Endothelial cell of umbilical vein (primary cell): ENCODE measurements at regions not wholly inside any gene's neighbourhood (a gene's known extent, or its start where the extent isn't known, plus 50 kb on each side); places are given as distances from the start of the nearest gene placed in this dataset.

Experiments
- BruUV-seq: library from RNA; stranded (reverse); fragments of 400-500 nt; replicated peaks from 2 replicates; lab custom pipeline; 2021; lab: Mats Ljungman, UMichigan
- CTCF ChIA-PET: fragments of 300-600, 350-600 bp; sonication (Branson Sonifier 250); formaldehyde crosslinking; loops from one replicate; lab custom pipeline; 2021; ENCODE audit warnings: antibody characterized with exemption, inconsistent platforms; lab: Charles Lee
- POLR2A ChIA-PET: fragments of 300-600, 350-600 bp; sonication (Branson Sonifier 250); formaldehyde crosslinking; loops from one replicate; lab custom pipeline; 2021; ENCODE audit warnings: antibody characterized with exemption, inconsistent platforms; lab: Charles Lee
- DNase-seq: peaks from one replicate; pipeline ENCODE4 v3.0.0-alpha.2; 2011; ENCODE audit warnings: low read depth, low spot score
- FAIRE-seq: peaks from 2 replicates; lab custom pipeline; 2011; peaks lifted over from hg19 to GRCh38; lab: Jason Lieb, UNC
- H2AFZ ChIP-seq: 2 replicates; pipeline ENCODE4 v1.6.0; 2012; ENCODE audit warnings: low read depth, low read length, control low read depth, inconsistent platforms
- H3K27ac ChIP-seq: 2 replicates; pipeline ENCODE4 v1.5.1; 2011; ENCODE audit warnings: low read depth, mild to moderate bottlenecking, control low read depth, low read length, moderate library complexity; ENCODE audit not compliant: insufficient read depth
- H3K27me3 ChIP-seq, 2 experiments: 2 replicates each; pipeline versions ENCODE4 v1.6.0 to v1.6.1; 2011; ENCODE audit warnings: low read length in 2 of 2, mixed read lengths in 1 of 2; ENCODE audit not compliant: control insufficient read depth in 2 of 2, insufficient read depth in 2 of 2
- H3K36me3 ChIP-seq, 2 experiments: 2 replicates in 1 of 2; 3 replicates in 1 of 2; pipeline ENCODE4 v1.5.1; 2011; ENCODE audit warnings: low read length in 2 of 2, mild to moderate bottlenecking in 1 of 2, moderate library complexity in 1 of 2; ENCODE audit not compliant: control insufficient read depth in 2 of 2, insufficient read depth in 2 of 2; ENCODE audit errors: extremely low read depth in 1 of 2
- H3K4me1 ChIP-seq: 3 replicates; pipeline ENCODE4 v1.5.1; 2011; ENCODE audit warnings: mild to moderate bottlenecking, low read length; ENCODE audit not compliant: control insufficient read depth, insufficient read depth; ENCODE audit errors: extremely low read depth
- H3K4me2 ChIP-seq: 2 replicates; pipeline ENCODE4 v1.6.1; 2011; ENCODE audit warnings: low read length, control low read depth, mixed read lengths; ENCODE audit not compliant: insufficient read depth
- H3K4me3 ChIP-seq, 3 experiments: fragments of 200-600 bp in 1 of 3; sonication (generic), shearing (Covaris generic) in 1 of 3; replicated peaks in 1 of 3; 2 replicates each; pipeline ENCODE4 v1.5.1; 2011 to 2016; ENCODE audit warnings: control low read depth in 3 of 3, low read length in 3 of 3, mild to moderate bottlenecking in 2 of 3, inconsistent platforms in 1 of 3, low read depth in 1 of 3, moderate library complexity in 1 of 3; ENCODE audit not compliant: insufficient read depth in 1 of 3
- H3K79me2 ChIP-seq: 2 replicates; pipeline ENCODE4 v1.6.0; 2012; ENCODE audit warnings: low read length, inconsistent platforms; ENCODE audit not compliant: control insufficient read depth, insufficient read depth
- H3K9ac ChIP-seq: replicated peaks from 2 replicates; pipeline ENCODE3; 2011; ENCODE audit warnings: low read length, control low read depth; ENCODE audit not compliant: insufficient read depth; ENCODE audit errors: extremely low read depth
- H3K9me1 ChIP-seq: replicated peaks from 3 replicates; pipeline ENCODE4 v1.6.0; 2011; ENCODE audit warnings: mild to moderate bottlenecking, low read length; ENCODE audit not compliant: control insufficient read depth, insufficient read depth; ENCODE audit errors: extremely low read depth
- H3K9me3 ChIP-seq: replicated peaks from 2 replicates; pipeline ENCODE4 v1.5.1; 2012; ENCODE audit warnings: low read length, inconsistent platforms; ENCODE audit not compliant: control insufficient read depth, insufficient read depth
- H4K20me1 ChIP-seq: replicated peaks from 2 replicates; pipeline ENCODE3; 2011; ENCODE audit warnings: mild to moderate bottlenecking, low read length; ENCODE audit not compliant: control insufficient read depth, insufficient read depth; ENCODE audit errors: extremely low read depth
- EZH2 ChIP-seq: IDR thresholded peaks from 2 replicates; pipeline ENCODE4 v1.6.1; 2012; ENCODE audit warnings: borderline replicate concordance, low read depth, mild to moderate bottlenecking, moderate library complexity, low read length, inconsistent platforms; ENCODE audit not compliant: severe bottlenecking
- FOS ChIP-seq: IDR thresholded peaks from 2 replicates; pipeline ENCODE4 v1.6.1; 2011; ENCODE audit warnings: mild to moderate bottlenecking, low read length, moderate library complexity, borderline replicate concordance; ENCODE audit not compliant: insufficient read depth
- GATA2 ChIP-seq: IDR thresholded peaks from 2 replicates; pipeline ENCODE4 v1.7.0; 2011; ENCODE audit warnings: low read depth, mild to moderate bottlenecking, moderate library complexity, mixed read lengths, low read length; ENCODE audit not compliant: insufficient read length, insufficient read depth
- JUN ChIP-seq: IDR thresholded peaks from 2 replicates; pipeline ENCODE4 v1.6.1; 2011; ENCODE audit warnings: borderline replicate concordance, low read depth; ENCODE audit not compliant: insufficient read length, insufficient read depth
- MYC ChIP-seq: IDR thresholded peaks from one replicate; pipeline ENCODE4 v1.6.1; 2011; ENCODE audit warnings: mild to moderate bottlenecking, low read depth, low read length
- POLR2A ChIP-seq: IDR thresholded peaks from 2 replicates; pipeline ENCODE4 v1.6.1; 2012; ENCODE audit warnings: low read depth, mild to moderate bottlenecking, control low read depth, low read length
- POLR2AphosphoS5 ChIP-seq: IDR thresholded peaks from 2 replicates; pipeline ENCODE4 v1.6.1; 2012; ENCODE audit warnings: low read depth, mild to moderate bottlenecking, control low read depth, low read length, moderate library complexity; ENCODE audit not compliant: insufficient read depth
- dilution Hi-C: fragments of 300-500 bp; cut with MboI; formaldehyde crosslinking; loops from one replicate; pipeline ENCODE4 v1.15.0; 2019; ENCODE audit warnings: low sequenced_read_pairs; ENCODE audit not compliant: extremely low pct_ligation_motif_present
- intact Hi-C: fragments of 100-400 bp; cut with micrococcal nuclease; formaldehyde crosslinking; loops from one replicate; pipeline ENCODE4 v1.10.0; 2022
- TF ChIP-seq, protein P1 (sequence below), 2 donors: IDR thresholded peaks; 1 replicate in 1 of 2; 2 replicates in 1 of 2; pipeline ENCODE4 v1.5.1; 2011; ENCODE audit warnings: low read length in 2 of 2, mild to moderate bottlenecking in 2 of 2, moderate library complexity in 2 of 2, control low read depth in 1 of 2, inconsistent platforms in 1 of 2, low read depth in 1 of 2; ENCODE audit not compliant: insufficient read depth in 1 of 2; ENCODE audit errors: extremely low read depth in 1 of 2
- TF ChIP-seq, protein P2 (sequence below): IDR thresholded peaks from 2 replicates; pipeline ENCODE4 v1.6.1; 2011; ENCODE audit not compliant: insufficient read depth, insufficient read length

DNA sequence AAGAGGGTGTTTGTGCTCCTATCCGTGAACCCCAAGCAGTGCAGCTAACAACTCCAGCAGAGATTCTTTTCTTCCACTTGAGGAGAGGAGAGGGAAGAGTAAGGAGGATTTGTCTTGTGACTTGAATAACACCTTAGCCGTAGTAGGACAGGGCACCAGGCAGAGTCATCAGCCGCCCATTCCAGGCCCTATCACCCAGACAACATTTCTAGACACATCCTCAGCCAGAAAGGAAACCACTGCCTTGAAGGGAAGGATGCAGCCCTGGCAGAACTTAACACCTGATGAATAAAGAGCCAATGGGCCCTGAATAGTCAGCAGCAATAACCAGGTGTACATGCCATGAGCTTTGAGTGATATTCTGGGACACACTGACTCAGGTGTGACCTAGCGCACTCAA is 1013.0 kb upstream of the COX7C start:
- intact Hi-C loops (no loop called here), dilution Hi-C loops (no loop called here)
- Histone ChIP-seq H3K9me1 (no peaks in the 10 kb centered on the region), H3K9me3 (no peaks in the 10 kb centered on the region), H3K36me3 (no peaks in the 10 kb centered on the region), H3K9ac (no peak overlapping the region), H3K79me2 (no peaks in the 10 kb centered on the region), H3K27me3 (no peaks in the 10 kb centered on the region), H3K4me3 (no peak overlapping the region), H2AFZ (no peak overlapping the region), H3K27ac (no peak overlapping the region), H3K4me1 (no peaks in the 10 kb centered on the region), H3K4me2 (no peak overlapping the region), H4K20me1 (no peaks in the 10 kb centered on the region)
- no peak for TF ChIP-seq POLR2AphosphoS5
- FAIRE-seq (no peak), DNase-seq (no peak)
- POLR2A ChIA-PET = no interaction called here
- CTCF ChIA-PET = no interaction called here
- BruUV-seq = no TSS peak

DNA sequence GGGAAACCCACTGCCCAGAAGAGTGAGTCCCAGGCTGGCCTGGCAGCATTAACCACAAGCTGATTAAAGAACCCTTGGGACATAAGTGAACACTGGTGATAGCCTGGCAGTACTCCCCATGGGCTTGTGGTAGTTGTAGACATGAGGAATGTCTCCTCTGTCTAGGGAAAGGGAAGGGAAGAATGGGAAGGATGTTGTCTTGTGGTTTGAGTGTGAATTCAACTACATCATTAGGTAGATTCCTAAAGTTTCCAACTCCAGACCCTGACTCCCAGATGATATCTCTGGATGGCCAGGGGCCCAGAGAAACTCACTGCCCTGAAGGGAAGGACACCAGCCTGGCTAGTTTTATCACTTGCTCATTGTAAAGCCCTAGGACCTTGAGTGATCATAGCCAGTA is 1012.4 kb upstream of the COX7C start:
- FAIRE-seq (no peak), DNase-seq (no peak)
- H3K4me3 ChIP-seq = no peak overlapping the region
- H4K20me1 ChIP-seq = no peaks in the 10 kb centered on the region
- BruUV-seq = no TSS peak
- no peak overlapping the region for H2AFZ ChIP-seq
- dilution Hi-C loops (no loop called here), intact Hi-C loops (no loop called here)
- no peak overlapping the region for H3K4me2 ChIP-seq
- H3K9ac ChIP-seq = no peak overlapping the region
- H3K4me1 ChIP-seq = no peaks in the 10 kb centered on the region
- no peaks in the 10 kb centered on the region for H3K9me3 ChIP-seq
- POLR2A ChIA-PET = no interaction called here
- H3K36me3 ChIP-seq = no peaks in the 10 kb centered on the region
- TF ChIP-seq MYC = no peak
- TF ChIP-seq, protein P1, sequence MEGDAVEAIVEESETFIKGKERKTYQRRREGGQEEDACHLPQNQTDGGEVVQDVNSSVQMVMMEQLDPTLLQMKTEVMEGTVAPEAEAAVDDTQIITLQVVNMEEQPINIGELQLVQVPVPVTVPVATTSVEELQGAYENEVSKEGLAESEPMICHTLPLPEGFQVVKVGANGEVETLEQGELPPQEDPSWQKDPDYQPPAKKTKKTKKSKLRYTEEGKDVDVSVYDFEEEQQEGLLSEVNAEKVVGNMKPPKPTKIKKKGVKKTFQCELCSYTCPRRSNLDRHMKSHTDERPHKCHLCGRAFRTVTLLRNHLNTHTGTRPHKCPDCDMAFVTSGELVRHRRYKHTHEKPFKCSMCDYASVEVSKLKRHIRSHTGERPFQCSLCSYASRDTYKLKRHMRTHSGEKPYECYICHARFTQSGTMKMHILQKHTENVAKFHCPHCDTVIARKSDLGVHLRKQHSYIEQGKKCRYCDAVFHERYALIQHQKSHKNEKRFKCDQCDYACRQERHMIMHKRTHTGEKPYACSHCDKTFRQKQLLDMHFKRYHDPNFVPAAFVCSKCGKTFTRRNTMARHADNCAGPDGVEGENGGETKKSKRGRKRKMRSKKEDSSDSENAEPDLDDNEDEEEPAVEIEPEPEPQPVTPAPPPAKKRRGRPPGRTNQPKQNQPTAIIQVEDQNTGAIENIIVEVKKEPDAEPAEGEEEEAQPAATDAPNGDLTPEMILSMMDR (IDR thresholded peaks at IDR 0.05; ENCODE audit: extremely low read depth in 1 of 2, insufficient read depth in 1 of 2, low read depth in 1 of 2, low read length in 2 of 2) = no peak
- TF ChIP-seq GATA2 = no peak
- TF ChIP-seq, protein P2, sequence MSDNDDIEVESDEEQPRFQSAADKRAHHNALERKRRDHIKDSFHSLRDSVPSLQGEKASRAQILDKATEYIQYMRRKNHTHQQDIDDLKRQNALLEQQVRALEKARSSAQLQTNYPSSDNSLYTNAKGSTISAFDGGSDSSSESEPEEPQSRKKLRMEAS = no peak
- TF ChIP-seq JUN = no peak
- TF ChIP-seq EZH2 = no peak
- TF ChIP-seq POLR2AphosphoS5 = no peak
- no peak for TF ChIP-seq POLR2A
- no peak for TF ChIP-seq FOS
- CTCF ChIA-PET = no interaction called here
- no peaks in the 10 kb centered on the region for H3K27me3 ChIP-seq
- no peaks in the 10 kb centered on the region for H3K79me2 ChIP-seq
- no peak overlapping the region for H3K27ac ChIP-seq
- H3K9me1 ChIP-seq = no peaks in the 10 kb centered on the region
